ENCODE measurements at regions not wholly inside any gene's neighbourhood (a gene's known extent, or its start where the extent isn't known, plus 50 kb on each side); places are given as distances from the start of the nearest gene placed in this dataset.

- no peak for DNase-seq (ENCODE audit: low read depth, low spot score)
- in situ Hi-C loops (cut with HindIII; ENCODE audit: low pct_unique_long_range_greater_than_20kb, low sequenced_read_pairs): no loop called here
Observed at GRCh38 chrX:45379236-45379635, 178.6 kb upstream of the DIPK2B start.

DNA sequence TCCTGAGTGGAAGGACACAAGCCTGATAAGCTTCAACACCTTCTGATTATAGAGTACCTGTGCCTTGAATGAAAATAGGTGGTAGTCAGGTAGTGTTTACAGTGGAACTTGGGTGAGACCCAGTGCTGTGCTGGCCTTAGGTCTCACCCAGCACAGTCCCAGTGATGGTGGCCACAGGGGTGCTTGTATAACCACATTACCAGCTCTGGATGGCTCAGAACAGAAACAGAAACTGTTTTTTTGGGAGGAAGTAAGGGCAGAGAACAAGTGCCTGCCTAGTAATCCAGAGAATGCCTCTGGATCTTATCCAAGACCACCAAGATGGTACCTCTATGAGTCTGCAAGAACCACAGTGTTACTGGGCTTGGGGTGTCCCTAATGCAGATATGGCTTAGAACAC lies 171.5 kb upstream of the DIPK2B start:
- in situ Hi-C loops (cut with HindIII; ENCODE audit: low pct_unique_long_range_greater_than_20kb, low sequenced_read_pairs): no loop called here
- no peak for DNase-seq (ENCODE audit: low read depth, low spot score)

DNA sequence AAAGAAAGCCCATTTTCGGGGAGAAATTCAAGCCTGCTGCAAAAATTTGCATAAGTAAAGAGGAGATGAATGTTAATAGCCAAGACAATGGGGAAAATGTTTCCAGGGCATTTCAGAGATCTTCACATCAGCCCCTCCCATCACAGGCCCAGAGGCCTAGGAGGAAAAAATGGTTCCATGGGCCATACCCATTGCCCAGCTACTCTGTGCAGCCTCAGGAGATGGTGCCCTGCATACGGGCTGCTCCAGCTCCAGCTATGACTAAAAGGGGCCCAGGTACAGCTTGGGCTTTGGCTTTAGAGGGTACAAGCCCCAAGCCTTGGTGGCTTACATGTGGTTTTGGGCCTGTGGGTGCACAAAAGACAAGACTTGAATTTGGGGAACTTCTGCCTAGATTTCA lies 168.0 kb upstream of the DIPK2B start:
- in situ Hi-C loops (cut with HindIII; ENCODE audit: low pct_unique_long_range_greater_than_20kb, low sequenced_read_pairs): no loop called here
- DNase-seq (ENCODE audit: low read depth, low spot score): no peak

DNA sequence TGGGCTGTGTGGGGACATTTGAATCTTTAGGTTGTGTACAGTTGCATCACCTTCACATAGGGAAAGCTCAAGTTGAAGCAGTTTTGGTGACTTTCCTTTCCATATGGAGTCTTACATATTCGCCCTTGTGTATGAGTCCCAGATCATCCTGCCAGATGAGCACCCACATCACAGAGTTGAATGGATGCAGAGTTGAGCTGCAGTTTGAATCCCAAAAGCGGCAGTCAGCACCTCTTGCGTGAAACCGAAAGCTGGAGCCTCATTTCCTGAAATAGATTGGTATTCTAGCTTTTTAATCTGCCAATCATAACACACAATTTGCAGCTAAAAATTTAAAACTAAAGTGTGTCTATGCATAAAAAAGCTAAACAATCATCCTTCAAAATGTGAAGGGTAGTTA lies 162.9 kb upstream of the DIPK2B start:
- DNase-seq (ENCODE audit: low read depth, low spot score): no peak
- in situ Hi-C loops (cut with HindIII; ENCODE audit: low pct_unique_long_range_greater_than_20kb, low sequenced_read_pairs): no loop called here

- no peak for DNase-seq (ENCODE audit: low read depth, low spot score)
- in situ Hi-C loops (cut with HindIII; ENCODE audit: low pct_unique_long_range_greater_than_20kb, low sequenced_read_pairs): no loop called here
Observed at GRCh38 chrX:45360571-45360970, 159.9 kb upstream of the DIPK2B start.

GRCh38 chrX:45358392-45358791 lies 157.7 kb upstream of the DIPK2B start:
- in situ Hi-C loops (cut with HindIII; ENCODE audit: low pct_unique_long_range_greater_than_20kb, low sequenced_read_pairs): no loop called here
- no peak for DNase-seq (ENCODE audit: low read depth, low spot score)

GRCh38 chrX:45353456-45353855 lies 152.8 kb upstream of the DIPK2B start:
- in situ Hi-C loops (cut with HindIII; ENCODE audit: low pct_unique_long_range_greater_than_20kb, low sequenced_read_pairs): no loop called here
- no peak for DNase-seq (ENCODE audit: low read depth, low spot score)

DNA sequence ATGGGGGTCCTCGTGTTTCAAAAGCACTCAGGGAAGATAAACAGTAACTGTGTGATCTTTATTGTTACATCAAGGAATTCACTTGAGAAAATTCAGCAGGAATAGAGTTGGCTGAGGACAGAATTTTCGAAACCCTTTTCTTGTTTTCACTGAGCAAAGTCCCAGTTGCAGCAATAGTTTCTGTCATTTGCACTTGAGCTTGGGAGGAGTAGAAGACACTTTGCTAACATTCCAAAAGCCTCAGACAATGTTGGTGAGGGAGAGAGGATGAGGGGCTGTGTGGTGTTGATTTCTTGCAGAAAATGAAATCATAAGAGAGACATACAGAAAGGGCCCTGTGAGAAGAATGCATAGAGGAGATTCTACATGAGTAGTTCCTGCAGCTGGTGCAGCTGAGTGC lies 151.9 kb upstream of the DIPK2B start:
- in situ Hi-C loops (cut with HindIII; ENCODE audit: low pct_unique_long_range_greater_than_20kb, low sequenced_read_pairs): no loop called here
- DNase-seq (ENCODE audit: low read depth, low spot score): no peak

GRCh38 chrX:45351478-45351877 lies 150.8 kb upstream of the DIPK2B start:
- in situ Hi-C loops (cut with HindIII; ENCODE audit: low pct_unique_long_range_greater_than_20kb, low sequenced_read_pairs): no loop called here
- DNase-seq (ENCODE audit: low read depth, low spot score): no peak

GRCh38 chrX:45348296-45348695 lies 147.6 kb upstream of the DIPK2B start:
- in situ Hi-C loops (cut with HindIII; ENCODE audit: low pct_unique_long_range_greater_than_20kb, low sequenced_read_pairs): no loop called here
- no peak for DNase-seq (ENCODE audit: low read depth, low spot score)

- in situ Hi-C loops (cut with HindIII; ENCODE audit: low pct_unique_long_range_greater_than_20kb, low sequenced_read_pairs): no loop called here
- DNase-seq (ENCODE audit: low read depth, low spot score): no peak
Observed at GRCh38 chrX:45347877-45348276, 147.2 kb upstream of the DIPK2B start.

- no peak for DNase-seq (ENCODE audit: low read depth, low spot score)
- in situ Hi-C loops (cut with HindIII; ENCODE audit: low pct_unique_long_range_greater_than_20kb, low sequenced_read_pairs): no loop called here
Observed at GRCh38 chrX:45344594-45344993, 143.9 kb upstream of the DIPK2B start.

DNA sequence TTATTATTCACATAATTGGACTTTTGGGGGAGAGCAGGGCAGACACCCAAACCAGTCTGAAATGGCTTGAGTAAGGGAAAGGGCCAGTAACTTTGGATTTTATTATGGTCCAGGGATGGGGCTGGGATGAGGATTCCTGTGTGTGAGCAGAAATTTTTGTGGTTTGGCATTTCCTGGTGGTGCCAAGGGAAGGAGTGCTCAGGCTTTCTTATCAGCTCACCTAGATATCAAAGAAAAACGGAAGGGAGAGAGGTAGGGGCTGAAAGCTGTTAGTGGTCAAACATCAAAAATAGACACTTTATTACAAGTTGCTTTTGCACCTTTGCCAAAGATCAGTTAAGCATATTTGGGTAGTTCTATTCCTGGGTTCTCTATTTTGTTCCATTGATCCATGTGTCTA lies 128.5 kb upstream of the DIPK2B start:
- DNase-seq (ENCODE audit: low read depth, low spot score): no peak
- in situ Hi-C loops (cut with HindIII; ENCODE audit: low pct_unique_long_range_greater_than_20kb, low sequenced_read_pairs): no loop called here

GRCh38 chrX:45324941-45325340 lies 124.3 kb upstream of the DIPK2B start:
- in situ Hi-C loops (cut with HindIII; ENCODE audit: low pct_unique_long_range_greater_than_20kb, low sequenced_read_pairs): no loop called here
- DNase-seq (ENCODE audit: low read depth, low spot score): no peak

DNA sequence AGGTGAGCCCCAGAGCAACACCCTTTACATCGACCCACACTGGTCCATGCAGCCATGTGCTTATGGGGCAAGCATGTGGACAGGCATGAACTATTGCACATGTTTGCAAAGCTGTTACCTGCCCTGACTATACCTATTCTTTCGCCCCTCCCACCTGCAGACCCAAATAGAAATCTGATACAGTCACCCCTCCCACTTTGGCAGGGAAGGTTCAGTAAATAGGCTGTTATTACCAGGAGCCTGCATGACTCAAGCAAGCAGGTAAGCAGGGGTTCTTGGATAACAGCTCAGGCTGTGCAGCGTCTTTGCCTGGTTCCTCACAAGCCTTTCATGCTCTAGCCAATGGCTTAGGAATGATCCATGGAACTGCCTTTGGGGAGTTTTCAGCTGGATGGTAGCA lies 122.7 kb upstream of the DIPK2B start:
- no peak for DNase-seq (ENCODE audit: low read depth, low spot score)
- in situ Hi-C loops (cut with HindIII; ENCODE audit: low pct_unique_long_range_greater_than_20kb, low sequenced_read_pairs): no loop called here

- DNase-seq (ENCODE audit: low read depth, low spot score): no peak
- in situ Hi-C loops (cut with HindIII; ENCODE audit: low pct_unique_long_range_greater_than_20kb, low sequenced_read_pairs): no loop called here
Observed at GRCh38 chrX:45322820-45323219, 122.1 kb upstream of the DIPK2B start.

GRCh38 chrX:45322382-45322781 lies 121.7 kb upstream of the DIPK2B start:
- in situ Hi-C loops (cut with HindIII; ENCODE audit: low pct_unique_long_range_greater_than_20kb, low sequenced_read_pairs): no loop called here
- peak; percentile 44 for DNase-seq (ENCODE audit: low read depth, low spot score)

DNA sequence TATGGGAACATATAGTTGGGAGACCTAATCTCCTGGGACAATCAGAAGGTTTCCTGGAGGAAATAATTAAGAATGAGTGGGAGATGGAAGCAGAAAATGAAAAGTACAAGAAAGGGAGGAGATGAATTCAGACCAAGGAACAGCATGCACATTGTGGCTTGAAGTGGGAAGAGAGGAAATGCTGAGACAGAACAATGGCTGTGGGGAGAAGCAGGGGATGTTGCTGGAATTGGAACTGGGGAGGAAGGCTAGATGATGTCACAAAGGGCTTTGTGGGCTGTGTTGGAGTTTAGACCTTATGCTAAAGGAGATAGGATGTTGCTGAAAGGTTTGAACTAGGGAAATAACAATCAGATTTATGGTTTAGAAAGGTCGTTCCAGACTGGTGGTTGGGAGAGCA lies 119.5 kb upstream of the DIPK2B start:
- in situ Hi-C loops (cut with HindIII; ENCODE audit: low pct_unique_long_range_greater_than_20kb, low sequenced_read_pairs): no loop called here

GRCh38 chrX:45309801-45310200 lies 109.1 kb upstream of the DIPK2B start:
- in situ Hi-C loops (cut with HindIII; ENCODE audit: low pct_unique_long_range_greater_than_20kb, low sequenced_read_pairs): no loop called here
- DNase-seq (ENCODE audit: low read depth, low spot score): no peak

More for the DNA sequence above, 119.5 kb upstream of the DIPK2B start:
- no peak for DNase-seq (ENCODE audit: low read depth, low spot score)

DNA sequence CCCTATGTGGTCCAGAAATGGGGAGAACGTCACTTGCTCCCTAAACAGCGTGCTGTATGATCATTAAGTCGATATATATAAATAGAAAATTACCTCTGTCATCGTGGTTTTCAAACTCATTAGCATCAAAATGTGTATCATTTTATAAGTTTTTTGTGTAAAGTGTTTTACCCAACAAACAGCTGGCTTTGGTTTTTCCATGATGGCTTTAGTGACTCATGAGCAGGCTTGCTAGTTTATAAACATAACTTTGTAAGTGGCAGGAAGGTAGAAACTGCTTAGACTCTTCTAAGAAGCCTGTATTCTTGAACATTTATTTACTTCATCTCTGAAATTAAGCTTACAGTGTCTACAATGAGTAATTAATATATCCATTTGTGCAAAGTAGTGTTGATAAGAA lies 108.4 kb upstream of the DIPK2B start:
- in situ Hi-C loops (cut with HindIII; ENCODE audit: low pct_unique_long_range_greater_than_20kb, low sequenced_read_pairs): no loop called here
- no peak for DNase-seq (ENCODE audit: low read depth, low spot score)

Measured in SK-MEL-5 (cell line).